ENCODE measurements at regions not wholly inside any gene's neighbourhood (a gene's known extent, or its start where the extent isn't known, plus 50 kb on each side); places are given as distances from the start of the nearest gene placed in this dataset.

DNA sequence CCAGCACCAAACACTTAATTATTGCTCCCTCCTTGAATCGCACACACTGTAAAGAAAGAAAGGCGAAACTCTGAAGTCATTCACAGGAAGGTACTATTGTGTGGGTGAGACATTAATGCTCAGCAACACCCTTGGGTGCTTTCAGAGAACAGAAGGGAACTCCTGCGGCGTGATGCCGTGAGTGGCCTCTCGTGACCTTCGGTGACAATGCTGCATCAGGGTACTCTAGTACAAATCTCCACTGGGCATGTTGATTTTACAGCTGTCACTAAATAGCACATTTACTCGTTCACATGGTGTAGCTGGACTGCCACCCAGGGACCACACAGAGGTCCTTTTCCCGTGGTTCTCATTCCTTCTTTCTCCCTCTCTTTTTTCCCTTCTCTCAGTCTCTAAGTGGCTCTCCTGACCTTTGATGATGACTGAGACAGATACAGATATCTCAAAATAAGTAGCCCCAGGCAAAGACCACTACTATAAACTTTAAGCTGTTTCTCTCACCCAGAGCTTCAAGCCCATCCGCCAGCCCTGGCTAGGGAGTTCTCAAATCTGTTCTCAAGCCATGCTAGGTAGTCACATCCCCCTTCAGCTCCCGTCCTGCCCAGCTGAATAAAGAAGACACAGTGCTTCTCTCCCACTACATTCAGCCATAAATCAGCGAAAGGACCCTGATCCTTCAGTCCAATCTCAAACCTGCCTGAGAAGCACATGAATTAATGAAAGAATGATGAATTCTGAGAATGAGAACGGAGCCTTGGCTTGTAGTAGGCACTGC, 223.4 kb upstream of the FMN2 start:
- Histone ChIP-seq H3K4me3 (no peak overlapping the region), H3K27me3 (no peaks in the 10 kb centered on the region), H3K36me3 (no peaks in the 10 kb centered on the region), H3K27ac (no peak overlapping the region), H3K9me3 (no peaks in the 10 kb centered on the region), H3K4me1 (no peaks in the 10 kb centered on the region)
- no peak for TF ChIP-seq POLR2A (IDR thresholded peaks at IDR 0.05)
- TF ChIP-seq, protein P1, sequence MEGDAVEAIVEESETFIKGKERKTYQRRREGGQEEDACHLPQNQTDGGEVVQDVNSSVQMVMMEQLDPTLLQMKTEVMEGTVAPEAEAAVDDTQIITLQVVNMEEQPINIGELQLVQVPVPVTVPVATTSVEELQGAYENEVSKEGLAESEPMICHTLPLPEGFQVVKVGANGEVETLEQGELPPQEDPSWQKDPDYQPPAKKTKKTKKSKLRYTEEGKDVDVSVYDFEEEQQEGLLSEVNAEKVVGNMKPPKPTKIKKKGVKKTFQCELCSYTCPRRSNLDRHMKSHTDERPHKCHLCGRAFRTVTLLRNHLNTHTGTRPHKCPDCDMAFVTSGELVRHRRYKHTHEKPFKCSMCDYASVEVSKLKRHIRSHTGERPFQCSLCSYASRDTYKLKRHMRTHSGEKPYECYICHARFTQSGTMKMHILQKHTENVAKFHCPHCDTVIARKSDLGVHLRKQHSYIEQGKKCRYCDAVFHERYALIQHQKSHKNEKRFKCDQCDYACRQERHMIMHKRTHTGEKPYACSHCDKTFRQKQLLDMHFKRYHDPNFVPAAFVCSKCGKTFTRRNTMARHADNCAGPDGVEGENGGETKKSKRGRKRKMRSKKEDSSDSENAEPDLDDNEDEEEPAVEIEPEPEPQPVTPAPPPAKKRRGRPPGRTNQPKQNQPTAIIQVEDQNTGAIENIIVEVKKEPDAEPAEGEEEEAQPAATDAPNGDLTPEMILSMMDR (IDR thresholded peaks at IDR 0.05): no peak
- no peak for DNase-seq

DNA sequence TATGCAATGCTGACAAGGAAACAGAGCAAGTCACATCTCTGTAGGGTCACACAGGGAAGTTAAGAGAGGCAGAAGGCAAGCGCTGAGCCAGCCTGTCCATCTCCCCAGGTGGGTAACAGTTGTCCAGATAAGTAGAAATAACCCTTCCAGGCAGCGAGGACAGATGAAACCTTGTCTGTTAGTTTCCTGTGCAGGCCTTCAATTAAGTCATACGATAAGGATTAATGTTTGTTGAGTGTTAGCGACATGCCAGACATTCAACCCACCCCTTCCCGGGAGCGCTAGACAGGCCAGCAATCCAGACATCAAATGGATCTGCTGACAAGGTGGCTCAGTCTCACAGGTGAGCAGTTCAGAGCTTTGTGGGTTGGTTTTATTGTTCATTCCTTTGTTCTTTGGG, 221.5 kb upstream of the FMN2 start:
- H3K9me3 ChIP-seq: no peaks in the 10 kb centered on the region
- DNase-seq: no peak
- H3K4me3 ChIP-seq: no peak overlapping the region

DNA sequence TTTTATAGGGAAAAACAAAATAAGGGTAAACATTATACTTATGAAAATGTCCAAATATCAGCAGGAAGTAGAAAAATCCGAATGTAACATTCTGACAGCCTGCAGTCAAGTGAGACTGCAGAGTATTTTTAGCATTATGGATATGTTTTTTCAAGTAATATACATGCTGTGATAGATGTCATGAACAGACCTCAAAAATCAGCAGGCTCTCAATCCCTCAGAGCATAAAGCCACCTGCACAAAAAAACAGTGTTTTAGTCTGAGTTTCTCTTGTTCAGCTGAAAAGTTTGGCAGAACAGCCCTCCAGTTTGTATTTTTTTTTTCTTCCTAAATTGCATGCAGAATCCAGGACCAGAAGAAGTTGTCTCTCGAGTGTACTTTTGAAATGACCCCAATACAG, 219.1 kb upstream of the FMN2 start:
- no peaks in the 10 kb centered on the region for H3K36me3 ChIP-seq
- DNase-seq: no peak
- no peak for TF ChIP-seq POLR2A (IDR thresholded peaks at IDR 0.05)
- TF ChIP-seq, protein P1 (IDR thresholded peaks at IDR 0.05): no peak

More for the DNA sequence above, 221.5 kb upstream of the FMN2 start:
- no peaks in the 10 kb centered on the region for H3K27me3 ChIP-seq
- H3K27ac ChIP-seq: no peak overlapping the region
- no peaks in the 10 kb centered on the region for H3K36me3 ChIP-seq
- no peaks in the 10 kb centered on the region for H3K4me1 ChIP-seq
- TF ChIP-seq, protein P1 (IDR thresholded peaks at IDR 0.05): no peak
- TF ChIP-seq POLR2A (IDR thresholded peaks at IDR 0.05): no peak

DNA sequence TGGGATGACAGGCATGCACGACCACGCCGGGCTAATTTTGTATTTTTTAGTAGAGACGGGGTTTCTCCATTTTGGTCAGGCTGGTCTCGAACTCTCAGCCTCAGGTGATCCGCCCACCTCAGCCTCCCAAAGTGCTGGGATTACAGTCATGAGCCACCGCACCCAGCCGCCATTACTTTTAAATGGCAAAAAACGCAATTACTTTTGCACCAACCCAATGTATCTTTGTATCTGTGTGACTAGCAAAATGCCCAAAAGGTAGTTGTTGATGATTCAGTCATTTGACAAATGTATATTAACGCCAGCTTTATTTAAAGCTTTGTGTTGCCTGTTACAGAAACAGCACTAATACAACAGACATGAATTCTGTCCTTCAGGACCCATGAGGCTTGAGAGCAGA, 216.9 kb upstream of the FMN2 start:
- Histone ChIP-seq H3K27ac (no peak overlapping the region), H3K4me1 (no peaks in the 10 kb centered on the region), H3K27me3 (no peaks in the 10 kb centered on the region), H3K36me3 (no peaks in the 10 kb centered on the region), H3K4me3 (no peak overlapping the region), H3K9me3 (no peaks in the 10 kb centered on the region)
- DNase-seq: no peak
- TF ChIP-seq, protein P1 (IDR thresholded peaks at IDR 0.05): no peak
- TF ChIP-seq POLR2A (IDR thresholded peaks at IDR 0.05): no peak

More for the DNA sequence above, 219.1 kb upstream of the FMN2 start:
- no peaks in the 10 kb centered on the region for H3K4me1 ChIP-seq
- no peak overlapping the region for H3K4me3 ChIP-seq
- no peak overlapping the region for H3K27ac ChIP-seq
- H3K27me3 ChIP-seq: no peaks in the 10 kb centered on the region
- no peaks in the 10 kb centered on the region for H3K9me3 ChIP-seq

DNA sequence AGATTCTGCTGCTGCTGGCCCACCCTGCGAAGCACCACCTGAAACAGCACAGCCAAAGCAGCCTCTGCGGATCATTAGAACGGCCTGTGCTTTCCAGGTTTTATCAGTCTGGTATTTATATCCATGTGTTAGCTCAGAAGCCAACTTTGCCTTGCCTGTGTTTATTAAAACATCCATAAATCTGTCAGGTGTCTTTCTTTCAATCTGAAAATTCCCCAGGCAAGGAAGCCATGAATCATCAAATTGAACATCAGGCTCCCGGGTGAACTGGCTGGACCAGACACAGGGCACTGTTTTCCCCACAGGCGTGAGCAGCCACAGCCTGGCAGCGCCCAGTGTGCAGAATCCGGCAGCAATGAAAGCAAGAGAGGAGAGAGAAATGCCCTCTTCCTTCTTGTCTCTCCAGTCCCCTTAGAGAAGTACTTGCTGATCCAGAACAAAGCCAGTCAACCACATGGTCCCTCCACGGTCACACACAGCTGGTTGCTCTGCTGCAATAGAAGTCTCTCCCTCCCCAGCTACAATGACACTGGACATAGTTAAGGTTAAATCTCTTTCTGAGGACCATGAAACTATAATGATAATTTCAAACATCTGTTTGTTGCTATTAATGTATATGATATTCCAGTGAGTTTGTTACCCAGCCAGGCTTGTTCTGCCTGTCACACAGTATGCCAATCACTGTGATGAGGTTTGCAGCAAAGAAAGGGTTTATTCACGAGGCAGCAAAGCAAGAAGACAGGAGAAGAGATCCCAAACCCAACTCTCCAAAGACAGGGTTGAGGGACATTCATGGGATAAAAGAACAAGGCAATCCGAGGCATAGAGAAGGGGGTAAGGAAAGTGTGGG, 212.1 kb upstream of the FMN2 start:
- no peaks in the 10 kb centered on the region for H3K9me3 ChIP-seq
- no peak overlapping the region for H3K27ac ChIP-seq
- no peak overlapping the region for H3K4me3 ChIP-seq
- H3K27me3 ChIP-seq: no peaks in the 10 kb centered on the region
- DNase-seq: no peak
- no peaks in the 10 kb centered on the region for H3K36me3 ChIP-seq
- no peak for TF ChIP-seq POLR2A (IDR thresholded peaks at IDR 0.05)
- TF ChIP-seq, protein P1 (IDR thresholded peaks at IDR 0.05): no peak
- no peaks in the 10 kb centered on the region for H3K4me1 ChIP-seq
